ENCODE measurements at regions not wholly inside any gene's neighbourhood (a gene's known extent, or its start where the extent isn't known, plus 50 kb on each side); places are given as distances from the start of the nearest gene placed in this dataset.

DNA sequence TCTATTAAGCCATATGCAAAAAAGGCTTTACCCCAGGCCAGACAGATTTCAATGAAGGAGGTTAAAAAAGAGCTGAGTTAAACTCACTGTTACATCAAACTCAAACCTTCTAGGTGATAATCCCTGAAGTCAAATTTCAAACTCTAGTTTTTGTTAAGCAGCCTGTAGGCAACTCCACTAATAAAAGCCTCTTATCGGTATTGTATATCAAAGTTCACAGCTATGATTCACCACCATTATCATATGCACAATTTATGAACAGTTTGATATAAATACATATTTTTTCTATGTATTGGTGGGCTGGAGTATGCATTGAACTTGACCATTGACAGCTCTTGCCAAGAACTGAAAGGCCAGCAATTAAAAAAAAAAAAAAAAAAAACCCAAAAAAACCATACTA lies 308.2 kb downstream of the BTBD3 start:
- ChIA-PET POLR2A (no interaction called here), CTCF (interaction anchor here (0.7 kb wide), 1 partner anchor 214 kb away, joined by 3 read pairs; no protein-coding TSS in a partner anchor)
- no peak overlapping the region for H3K27ac ChIP-seq (ENCODE audit: extremely low read depth, low read depth, low read length)
- no peaks in the 10 kb centered on the region for H3K9me3 ChIP-seq (ENCODE audit: control insufficient read depth, insufficient read depth, low read depth, low read length)
- TF ChIP-seq HOXA7 (CRISPR knock-in tag; IDR thresholded peaks at IDR 0.05; ENCODE audit: borderline replicate concordance), result no peak
- no peak for TF ChIP-seq ZNF274 (IDR thresholded peaks at IDR 0.05; ENCODE audit: low read length)
- TF ChIP-seq ZNF274 (tag by site-specific recombination; IDR thresholded peaks at IDR 0.05; ENCODE audit: borderline replicate concordance), result no peak
- TF ChIP-seq ZNF221 (tag by site-specific recombination; IDR thresholded peaks at IDR 0.05; ENCODE audit: borderline replicate concordance), result no peak
- TF ChIP-seq ZXDB (tag by site-specific recombination; IDR thresholded peaks at IDR 0.05), result no peak
- no peak for TF ChIP-seq ZNF837 (tag by site-specific recombination; IDR thresholded peaks at IDR 0.05)
- TF ChIP-seq ZNF433 (tag by site-specific recombination; IDR thresholded peaks at IDR 0.05; ENCODE audit: low read depth), result no peak
- TF ChIP-seq KLF10 (tag by site-specific recombination; IDR thresholded peaks at IDR 0.05), result no peak
- TF ChIP-seq ZBTB20 (tag by site-specific recombination; IDR thresholded peaks at IDR 0.05), result no peak
- no peak for TF ChIP-seq ZIC2 (tag by site-specific recombination; IDR thresholded peaks at IDR 0.05)
- TF ChIP-seq ZNF521 (tag by site-specific recombination; IDR thresholded peaks at IDR 0.05), result no peak
- TF ChIP-seq, protein P1, sequence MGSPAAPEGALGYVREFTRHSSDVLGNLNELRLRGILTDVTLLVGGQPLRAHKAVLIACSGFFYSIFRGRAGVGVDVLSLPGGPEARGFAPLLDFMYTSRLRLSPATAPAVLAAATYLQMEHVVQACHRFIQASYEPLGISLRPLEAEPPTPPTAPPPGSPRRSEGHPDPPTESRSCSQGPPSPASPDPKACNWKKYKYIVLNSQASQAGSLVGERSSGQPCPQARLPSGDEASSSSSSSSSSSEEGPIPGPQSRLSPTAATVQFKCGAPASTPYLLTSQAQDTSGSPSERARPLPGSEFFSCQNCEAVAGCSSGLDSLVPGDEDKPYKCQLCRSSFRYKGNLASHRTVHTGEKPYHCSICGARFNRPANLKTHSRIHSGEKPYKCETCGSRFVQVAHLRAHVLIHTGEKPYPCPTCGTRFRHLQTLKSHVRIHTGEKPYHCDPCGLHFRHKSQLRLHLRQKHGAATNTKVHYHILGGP (tag by site-specific recombination; IDR thresholded peaks at IDR 0.05), result no peak
- no peak for TF ChIP-seq ZNF571 (tag by site-specific recombination; IDR thresholded peaks at IDR 0.05)
- TF ChIP-seq ZNF10 (tag by site-specific recombination; IDR thresholded peaks at IDR 0.05), result no peak
- H3K36me3 ChIP-seq (ENCODE audit: control insufficient read depth in 2 of 2, insufficient read depth in 1 of 2, low read length in 2 of 2), result no peaks in the 10 kb centered on the region
- no peaks in the 10 kb centered on the region for H3K4me1 ChIP-seq (ENCODE audit: control insufficient read depth, insufficient read depth, low read length)
- no peak overlapping the region for H3K4me3 ChIP-seq (ENCODE audit: low read depth, low read length)

DNA sequence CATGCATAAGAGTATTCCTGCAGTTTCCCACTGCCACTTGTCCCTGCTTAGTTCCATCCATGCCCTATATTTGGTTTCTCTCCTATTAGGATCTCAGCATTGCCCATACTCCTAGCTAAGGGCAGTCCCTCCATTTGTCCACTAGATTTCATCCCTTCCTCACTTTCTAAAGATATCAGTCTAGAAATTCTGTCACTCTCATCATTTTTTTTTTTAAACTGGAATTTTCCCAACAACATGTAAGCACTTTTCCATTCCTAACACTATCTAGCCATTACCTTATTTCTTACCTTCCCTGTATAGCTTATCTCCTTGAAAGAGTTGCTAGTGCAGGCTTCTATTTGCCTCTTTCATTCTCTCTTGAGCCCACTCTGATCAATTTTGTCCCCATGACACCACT lies 312.2 kb downstream of the BTBD3 start:
- no peak overlapping the region for H3K4me3 ChIP-seq (ENCODE audit: low read depth, low read length)
- no peaks in the 10 kb centered on the region for H3K36me3 ChIP-seq (ENCODE audit: control insufficient read depth in 2 of 2, insufficient read depth in 1 of 2, low read length in 2 of 2)
- ChIA-PET CTCF (no interaction called here), POLR2A (no interaction called here)
- no peaks in the 10 kb centered on the region for H3K9me3 ChIP-seq (ENCODE audit: control insufficient read depth, insufficient read depth, low read depth, low read length)
- TF ChIP-seq ZNF521 (tag by site-specific recombination; IDR thresholded peaks at IDR 0.05) (no peak), KLF17 (tag by site-specific recombination; IDR thresholded peaks at IDR 0.05) (no peak), ZFP69B (tag by site-specific recombination; IDR thresholded peaks at IDR 0.05) (no peak), ZNF426 (tag by site-specific recombination; IDR thresholded peaks at IDR 0.05) (no peak), ZNF843 (tag by site-specific recombination; IDR thresholded peaks at IDR 0.05) (no peak), ZNF175 (tag by site-specific recombination; IDR thresholded peaks at IDR 0.05) (no peak), ZBTB6 (tag by site-specific recombination; IDR thresholded peaks at IDR 0.05) (no peak), ZNF610 (tag by site-specific recombination; IDR thresholded peaks at IDR 0.05; ENCODE audit: borderline replicate concordance) (no peak)
- H3K27ac ChIP-seq (ENCODE audit: extremely low read depth, low read depth, low read length), result no peak overlapping the region
- H3K4me1 ChIP-seq (ENCODE audit: control insufficient read depth, insufficient read depth, low read length), result no peaks in the 10 kb centered on the region

DNA sequence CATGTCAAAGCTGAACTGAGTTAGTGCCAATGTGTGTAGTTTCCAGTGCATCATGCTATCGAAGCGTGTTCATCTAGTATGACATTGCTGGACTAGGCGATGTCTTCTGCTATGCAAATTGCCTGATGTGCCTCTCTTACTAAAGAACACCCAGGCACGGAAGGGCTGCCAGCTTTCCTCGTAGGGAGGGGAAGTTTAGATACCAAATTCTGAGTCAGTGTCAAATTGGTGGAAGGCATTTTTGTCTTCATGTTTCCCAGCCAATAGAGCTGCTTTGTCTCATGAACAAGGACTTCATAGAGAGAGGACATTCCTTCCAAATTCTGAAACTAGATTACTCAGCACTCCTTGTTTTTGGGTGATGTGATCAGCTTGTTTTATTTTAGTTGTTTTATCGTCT lies 320.1 kb downstream of the BTBD3 start:
- Histone ChIP-seq H3K9me3 (ENCODE audit: control insufficient read depth, insufficient read depth, low read depth, low read length) (no peaks in the 10 kb centered on the region), H3K36me3 (ENCODE audit: control insufficient read depth in 2 of 2, insufficient read depth in 1 of 2, low read length in 2 of 2) (no peaks in the 10 kb centered on the region), H3K27ac (ENCODE audit: extremely low read depth, low read depth, low read length) (no peak overlapping the region), H3K4me1 (ENCODE audit: control insufficient read depth, insufficient read depth, low read length) (no peaks in the 10 kb centered on the region), H3K4me3 (ENCODE audit: low read depth, low read length) (no peak overlapping the region)
- no peak for TF ChIP-seq MYNN (tag by site-specific recombination; IDR thresholded peaks at IDR 0.05; ENCODE audit: borderline replicate concordance)
- ChIA-PET POLR2A (no interaction called here), CTCF (no interaction called here)
